Endothelial cell (in vitro differentiated cells): ENCODE measurements at regions not wholly inside any gene's neighbourhood (a gene's known extent, or its start where the extent isn't known, plus 50 kb on each side); places are given as distances from the start of the nearest gene placed in this dataset.

Experiments used
- DNase-seq: peaks from one replicate; pipeline ENCODE4 v3.0.0; 2021; ENCODE audit warnings: low spot score
- H3K27ac Mint-ChIP-seq: one replicate; pipeline ENCODE4 v1.8.0; 2021; ENCODE audit warnings: mixed read lengths, inconsistent platforms; ENCODE audit not compliant: unreplicated experiment
- H3K27me3 Mint-ChIP-seq: one replicate; pipeline ENCODE4 v1.8.0; 2021; ENCODE audit warnings: mild to moderate bottlenecking, moderate library complexity, mixed read lengths, inconsistent platforms; ENCODE audit not compliant: unreplicated experiment
- H3K36me3 Mint-ChIP-seq: one replicate; pipeline ENCODE4 v1.8.0; 2021; ENCODE audit warnings: mild to moderate bottlenecking, low read depth, mixed read lengths, inconsistent platforms; ENCODE audit not compliant: unreplicated experiment
- H3K4me1 Mint-ChIP-seq: one replicate; pipeline ENCODE4 v1.8.0; 2021; ENCODE audit warnings: mild to moderate bottlenecking, mixed read lengths, inconsistent platforms; ENCODE audit not compliant: unreplicated experiment
- H3K4me3 Mint-ChIP-seq: one replicate; pipeline ENCODE4 v1.8.0; 2021; ENCODE audit warnings: mild to moderate bottlenecking, mixed read lengths, inconsistent platforms; ENCODE audit not compliant: unreplicated experiment
- H3K9me3 Mint-ChIP-seq: one replicate; pipeline ENCODE4 v1.8.0; 2021; ENCODE audit warnings: mixed read lengths, inconsistent platforms; ENCODE audit not compliant: unreplicated experiment
- TF ChIP-seq, protein P1 (sequence below): fragments of 200-600 bp; sonication (generic); IDR thresholded peaks from one replicate; pipeline ENCODE4 v1.5.0; 2021; ENCODE audit warnings: antibody characterized with exemption; ENCODE audit not compliant: unreplicated experiment

DNA sequence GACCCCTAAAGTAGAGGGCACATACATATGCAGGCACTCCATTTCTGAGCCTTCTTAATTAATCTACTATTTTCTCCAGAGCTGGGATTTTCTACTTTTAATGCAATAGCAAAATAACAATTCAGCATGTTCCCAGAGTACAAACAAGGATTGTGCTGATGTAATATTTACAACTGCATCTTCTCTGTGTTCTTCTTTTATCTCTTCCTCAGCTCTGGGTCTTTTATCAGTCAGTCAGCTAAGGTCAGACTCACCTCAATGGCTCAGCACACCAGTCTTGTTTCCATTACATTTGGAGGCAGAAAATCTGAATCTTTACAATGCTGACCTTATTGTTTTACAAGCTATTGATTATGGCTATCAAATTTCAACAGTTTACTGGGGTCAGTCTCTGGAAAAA is 323.3 kb upstream of the NR5A2 start:
- TF ChIP-seq, protein P1, sequence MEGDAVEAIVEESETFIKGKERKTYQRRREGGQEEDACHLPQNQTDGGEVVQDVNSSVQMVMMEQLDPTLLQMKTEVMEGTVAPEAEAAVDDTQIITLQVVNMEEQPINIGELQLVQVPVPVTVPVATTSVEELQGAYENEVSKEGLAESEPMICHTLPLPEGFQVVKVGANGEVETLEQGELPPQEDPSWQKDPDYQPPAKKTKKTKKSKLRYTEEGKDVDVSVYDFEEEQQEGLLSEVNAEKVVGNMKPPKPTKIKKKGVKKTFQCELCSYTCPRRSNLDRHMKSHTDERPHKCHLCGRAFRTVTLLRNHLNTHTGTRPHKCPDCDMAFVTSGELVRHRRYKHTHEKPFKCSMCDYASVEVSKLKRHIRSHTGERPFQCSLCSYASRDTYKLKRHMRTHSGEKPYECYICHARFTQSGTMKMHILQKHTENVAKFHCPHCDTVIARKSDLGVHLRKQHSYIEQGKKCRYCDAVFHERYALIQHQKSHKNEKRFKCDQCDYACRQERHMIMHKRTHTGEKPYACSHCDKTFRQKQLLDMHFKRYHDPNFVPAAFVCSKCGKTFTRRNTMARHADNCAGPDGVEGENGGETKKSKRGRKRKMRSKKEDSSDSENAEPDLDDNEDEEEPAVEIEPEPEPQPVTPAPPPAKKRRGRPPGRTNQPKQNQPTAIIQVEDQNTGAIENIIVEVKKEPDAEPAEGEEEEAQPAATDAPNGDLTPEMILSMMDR: no peak

DNA sequence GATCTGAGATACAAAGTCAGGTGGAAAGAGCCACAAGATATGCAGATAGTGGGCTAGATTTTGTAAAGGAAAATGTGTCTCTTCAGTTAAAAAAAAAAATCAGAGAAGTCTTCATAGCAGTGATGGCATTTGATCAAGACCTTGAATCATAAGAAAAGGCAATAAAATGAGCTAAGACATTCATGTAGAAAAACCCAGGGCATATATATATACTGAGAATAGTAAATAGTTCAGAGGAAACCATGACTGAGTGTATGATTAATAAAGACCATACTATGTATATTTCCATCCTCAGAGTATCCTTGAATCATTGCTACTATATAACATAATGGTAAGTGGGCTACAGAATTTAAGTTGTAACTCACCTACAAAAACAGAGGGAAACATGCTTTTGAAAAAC is 321.7 kb upstream of the NR5A2 start:
- no peak for DNase-seq
- Mint-ChIP-seq H3K4me3 (no peak overlapping the region), H3K4me1 (no peaks in the 10 kb centered on the region), H3K27ac (no peak overlapping the region), H3K9me3 (no peaks in the 10 kb centered on the region), H3K27me3 (no peaks in the 10 kb centered on the region), H3K36me3 (peaks cover 5% of the 10 kb centered on the region)
- TF ChIP-seq, protein P1: no peak

More for the DNA sequence above, 323.3 kb upstream of the NR5A2 start:
- no peak overlapping the region for H3K4me3 Mint-ChIP-seq
- no peak for DNase-seq
- H3K4me1 Mint-ChIP-seq: no peaks in the 10 kb centered on the region
- no peaks in the 10 kb centered on the region for H3K9me3 Mint-ChIP-seq
- H3K36me3 Mint-ChIP-seq: no peaks in the 10 kb centered on the region
- H3K27me3 Mint-ChIP-seq: no peaks in the 10 kb centered on the region
- no peak overlapping the region for H3K27ac Mint-ChIP-seq

DNA sequence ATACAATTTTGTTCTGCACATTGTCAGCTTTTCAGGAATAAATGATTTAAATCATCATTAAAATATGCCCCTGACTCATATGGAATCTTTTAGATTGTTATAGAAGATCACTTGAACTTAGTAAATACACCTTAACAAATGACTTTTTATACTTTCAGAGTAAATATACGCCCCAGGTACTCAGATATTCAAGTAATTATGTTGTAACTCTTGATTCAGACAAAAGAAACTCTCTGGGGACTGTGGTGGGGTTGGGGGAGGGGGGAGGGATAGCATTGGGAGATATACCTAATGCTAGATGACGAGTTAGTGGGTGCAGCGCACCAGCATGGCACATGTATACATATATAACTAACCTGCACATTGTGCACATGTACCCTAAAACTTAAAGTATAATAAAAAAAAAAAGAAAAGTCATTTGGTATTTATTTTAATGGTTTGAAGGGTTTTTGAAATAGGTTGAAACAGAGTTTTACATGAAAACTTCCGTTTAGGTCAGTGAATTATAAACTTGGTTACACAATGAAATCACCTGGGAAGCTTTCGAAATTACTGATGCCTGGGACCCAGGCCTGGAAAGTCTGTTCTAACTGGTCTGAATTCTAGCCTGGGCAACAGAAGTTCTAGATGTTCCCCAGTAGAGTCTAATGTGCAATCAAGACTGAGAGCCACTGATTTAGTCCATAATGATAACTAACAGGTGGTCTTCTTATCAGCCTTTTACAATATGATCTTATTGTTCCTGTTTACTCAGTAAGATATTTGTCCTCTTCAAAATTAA is 320.5 kb upstream of the NR5A2 start:
- TF ChIP-seq, protein P1: no peak
- no peaks in the 10 kb centered on the region for H3K9me3 Mint-ChIP-seq
- no peak overlapping the region for H3K4me3 Mint-ChIP-seq
- peaks cover 5% of the 10 kb centered on the region for H3K36me3 Mint-ChIP-seq
- no peak overlapping the region for H3K27ac Mint-ChIP-seq
- no peaks in the 10 kb centered on the region for H3K4me1 Mint-ChIP-seq
- H3K27me3 Mint-ChIP-seq: no peaks in the 10 kb centered on the region
- no peak for DNase-seq

DNA sequence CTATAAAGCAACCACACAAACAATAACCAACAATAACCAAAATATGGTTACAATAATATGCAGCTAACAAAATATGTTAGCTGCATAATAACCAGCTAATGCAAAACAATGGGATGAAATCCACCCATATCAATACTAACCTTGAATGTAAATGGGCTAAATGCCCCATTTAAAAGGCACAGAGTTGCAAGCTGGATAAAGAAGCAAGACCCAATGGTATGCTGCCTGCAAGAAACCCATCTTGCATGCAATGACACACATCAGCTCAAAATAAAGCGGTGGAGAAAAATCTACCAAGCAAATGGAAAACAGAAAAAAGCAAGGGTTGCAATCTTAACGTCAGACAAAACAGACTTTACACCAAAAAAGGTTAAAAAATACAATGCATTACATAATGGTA is 316.5 kb upstream of the NR5A2 start:
- no peaks in the 10 kb centered on the region for H3K9me3 Mint-ChIP-seq
- no peak overlapping the region for H3K27ac Mint-ChIP-seq
- no peak for DNase-seq
- TF ChIP-seq, protein P1: no peak
- no peaks in the 10 kb centered on the region for H3K27me3 Mint-ChIP-seq
- H3K36me3 Mint-ChIP-seq: peaks cover 5% of the 10 kb centered on the region
- H3K4me3 Mint-ChIP-seq: no peak overlapping the region
- no peaks in the 10 kb centered on the region for H3K4me1 Mint-ChIP-seq

DNA sequence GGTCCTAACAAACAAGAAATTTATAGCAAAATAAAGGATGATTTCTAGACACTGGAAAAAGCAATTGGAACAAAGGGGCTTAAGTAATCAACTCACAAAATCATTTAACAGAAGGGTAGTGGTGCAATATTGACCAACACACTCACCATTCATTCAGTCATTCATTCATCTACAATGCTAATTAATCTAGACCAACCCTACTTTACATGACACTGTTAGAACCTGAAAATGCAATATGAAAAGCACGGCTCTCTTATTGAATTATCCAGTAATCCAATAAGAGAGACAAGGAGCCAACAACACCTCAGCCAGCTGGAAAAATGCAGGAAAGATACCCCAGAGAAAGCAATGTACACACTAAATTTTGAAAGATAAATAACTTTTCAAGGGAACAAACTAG is 310.8 kb upstream of the NR5A2 start:
- Mint-ChIP-seq H3K36me3 (no peaks in the 10 kb centered on the region), H3K27ac (no peak overlapping the region), H3K4me1 (peaks cover 11% of the 10 kb centered on the region), H3K27me3 (no peaks in the 10 kb centered on the region), H3K9me3 (no peaks in the 10 kb centered on the region), H3K4me3 (no peak overlapping the region)
- TF ChIP-seq, protein P1: no peak
- DNase-seq: no peak
